Ovary (tissue), 3 donors: ENCODE measurements at regions not wholly inside any gene's neighbourhood (a gene's known extent, or its start where the extent isn't known, plus 50 kb on each side); places are given as distances from the start of the nearest gene placed in this dataset.

Experiments
- CTCF ChIP-seq, 3 donors: fragments of 450-650 bp in 2 of 3; fragments of 200-600 bp in 1 of 3; IDR thresholded peaks; one replicate each; pipeline versions ENCODE4 v1.5.1 to v1.8.0; 2016 to 2022; ENCODE audit warnings: antibody characterized with exemption in 3 of 3, mild to moderate bottlenecking in 1 of 3
- POLR2A ChIP-seq: fragments of 450-650 bp; IDR thresholded peaks from one replicate; pipeline ENCODE4 v1.6.1; 2017; ENCODE audit warnings: antibody characterized with exemption, mild to moderate bottlenecking, moderate library complexity
- donor health status: DM: no; HTN: no; CAD: no.

GRCh38 chr21:35906586-35906985 is 153.7 kb downstream of the SETD4 start:
- TF ChIP-seq CTCF (IDR thresholded peaks at IDR 0.05) (no peak), POLR2A (no peak)
